Endothelial cell of umbilical vein (primary cell): ENCODE measurements at regions not wholly inside any gene's neighbourhood (a gene's known extent, or its start where the extent isn't known, plus 50 kb on each side); places are given as distances from the start of the nearest gene placed in this dataset.

Experiments used
- EZH2 ChIP-seq: IDR thresholded peaks from 2 replicates; pipeline ENCODE4 v1.6.1; 2012; ENCODE audit warnings: borderline replicate concordance, low read depth, mild to moderate bottlenecking, moderate library complexity, low read length, inconsistent platforms; ENCODE audit not compliant: severe bottlenecking
- JUN ChIP-seq: IDR thresholded peaks from 2 replicates; pipeline ENCODE4 v1.6.1; 2011; ENCODE audit warnings: borderline replicate concordance, low read depth; ENCODE audit not compliant: insufficient read length, insufficient read depth
- MYC ChIP-seq: IDR thresholded peaks from one replicate; pipeline ENCODE4 v1.6.1; 2011; ENCODE audit warnings: mild to moderate bottlenecking, low read depth, low read length
- POLR2A ChIP-seq: IDR thresholded peaks from 2 replicates; pipeline ENCODE4 v1.6.1; 2012; ENCODE audit warnings: low read depth, mild to moderate bottlenecking, control low read depth, low read length
- POLR2AphosphoS5 ChIP-seq: IDR thresholded peaks from 2 replicates; pipeline ENCODE4 v1.6.1; 2012; ENCODE audit warnings: low read depth, mild to moderate bottlenecking, control low read depth, low read length, moderate library complexity; ENCODE audit not compliant: insufficient read depth
- TF ChIP-seq, protein P1 (sequence below), 2 donors: IDR thresholded peaks; 1 replicate in 1 of 2; 2 replicates in 1 of 2; pipeline ENCODE4 v1.5.1; 2011; ENCODE audit warnings: low read length in 2 of 2, mild to moderate bottlenecking in 2 of 2, moderate library complexity in 2 of 2, control low read depth in 1 of 2, inconsistent platforms in 1 of 2, low read depth in 1 of 2; ENCODE audit not compliant: insufficient read depth in 1 of 2; ENCODE audit errors: extremely low read depth in 1 of 2
- TF ChIP-seq, protein P2 (sequence below): IDR thresholded peaks from 2 replicates; pipeline ENCODE4 v1.6.1; 2011; ENCODE audit not compliant: insufficient read depth, insufficient read length

DNA sequence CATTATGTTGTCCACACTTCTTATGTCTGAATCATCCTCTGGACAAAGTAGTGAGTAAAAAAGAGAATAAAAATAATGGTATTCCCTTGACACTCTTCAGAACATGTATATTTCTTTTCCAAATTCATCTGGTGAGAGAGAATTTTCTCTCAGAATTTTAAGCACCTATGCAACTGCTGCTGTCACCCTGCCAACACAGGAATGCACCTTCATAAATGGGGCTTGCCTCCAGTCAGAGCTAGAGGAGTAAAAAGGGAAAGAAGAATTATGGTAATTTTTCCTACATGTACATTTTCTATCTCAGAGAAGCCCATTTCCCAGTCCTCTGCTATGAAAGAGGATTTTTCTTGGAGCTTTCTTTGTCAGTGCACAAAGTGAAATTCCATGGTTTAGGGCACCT, 92.2 kb upstream of the ALCAM start:
- TF ChIP-seq, protein P1, sequence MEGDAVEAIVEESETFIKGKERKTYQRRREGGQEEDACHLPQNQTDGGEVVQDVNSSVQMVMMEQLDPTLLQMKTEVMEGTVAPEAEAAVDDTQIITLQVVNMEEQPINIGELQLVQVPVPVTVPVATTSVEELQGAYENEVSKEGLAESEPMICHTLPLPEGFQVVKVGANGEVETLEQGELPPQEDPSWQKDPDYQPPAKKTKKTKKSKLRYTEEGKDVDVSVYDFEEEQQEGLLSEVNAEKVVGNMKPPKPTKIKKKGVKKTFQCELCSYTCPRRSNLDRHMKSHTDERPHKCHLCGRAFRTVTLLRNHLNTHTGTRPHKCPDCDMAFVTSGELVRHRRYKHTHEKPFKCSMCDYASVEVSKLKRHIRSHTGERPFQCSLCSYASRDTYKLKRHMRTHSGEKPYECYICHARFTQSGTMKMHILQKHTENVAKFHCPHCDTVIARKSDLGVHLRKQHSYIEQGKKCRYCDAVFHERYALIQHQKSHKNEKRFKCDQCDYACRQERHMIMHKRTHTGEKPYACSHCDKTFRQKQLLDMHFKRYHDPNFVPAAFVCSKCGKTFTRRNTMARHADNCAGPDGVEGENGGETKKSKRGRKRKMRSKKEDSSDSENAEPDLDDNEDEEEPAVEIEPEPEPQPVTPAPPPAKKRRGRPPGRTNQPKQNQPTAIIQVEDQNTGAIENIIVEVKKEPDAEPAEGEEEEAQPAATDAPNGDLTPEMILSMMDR (IDR thresholded peaks at IDR 0.05; ENCODE audit: extremely low read depth in 1 of 2, insufficient read depth in 1 of 2, low read depth in 1 of 2, low read length in 2 of 2), result no peak
- TF ChIP-seq EZH2 (no peak), POLR2AphosphoS5 (no peak), POLR2A (no peak), MYC (no peak), JUN (no peak)
- TF ChIP-seq, protein P2, sequence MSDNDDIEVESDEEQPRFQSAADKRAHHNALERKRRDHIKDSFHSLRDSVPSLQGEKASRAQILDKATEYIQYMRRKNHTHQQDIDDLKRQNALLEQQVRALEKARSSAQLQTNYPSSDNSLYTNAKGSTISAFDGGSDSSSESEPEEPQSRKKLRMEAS, result no peak
